B cell (primary cell): ENCODE measurements at regions not wholly inside any gene's neighbourhood (a gene's known extent, or its start where the extent isn't known, plus 50 kb on each side); places are given as distances from the start of the nearest gene placed in this dataset.

Source experiments
- ATAC-seq: fragments of 200-7000 bp; cut with Tn5 transposase; one replicate; pipeline ENCODE4 v1.10.0; 2021; ENCODE audit warnings: low read depth, mild to moderate bottlenecking, moderate number of reproducible peaks, moderate library complexity
- CTCF ChIA-PET: fragments of 350-600 bp; sonication (Branson Sonifier 250); formaldehyde crosslinking; loops from one replicate; lab custom pipeline; 2021; ENCODE audit warnings: antibody characterized with exemption, inconsistent platforms; lab: Charles Lee
- POLR2A ChIA-PET: fragments of 350-600 bp; sonication (Branson Sonifier 250); formaldehyde crosslinking; loops from one replicate; lab custom pipeline; 2021; ENCODE audit warnings: antibody characterized with exemption; lab: Charles Lee
- DNase-seq: peaks from one replicate; pipeline ENCODE4 v3.0.0; 2013
- H2AFZ ChIP-seq: 2 replicates; pipeline ENCODE4 v1.6.1; 2012; ENCODE audit warnings: mild to moderate bottlenecking, low read depth, low read length; ENCODE audit not compliant: insufficient read depth, poor library complexity, severe bottlenecking
- H3K27ac ChIP-seq, 2 donors: 1 replicate in 1 of 2; 2 replicates in 1 of 2; pipeline ENCODE4 v1.5.1; 2012 to 2013; ENCODE audit warnings: low read length in 2 of 2, mild to moderate bottlenecking in 2 of 2, moderate library complexity in 1 of 2
- H3K27me3 ChIP-seq, 4 experiments: fragments of 200-600 bp in 1 of 4; sonication (generic) in 1 of 4; replicated peaks in 1 of 4; 1 replicate in 2 of 4; 2 replicates in 2 of 4; pipeline versions ENCODE4 v1.6.1 to v1.7.0; 2013 to 2016; ENCODE audit warnings: low read length in 3 of 4, mild to moderate bottlenecking in 2 of 4, mixed read lengths in 1 of 4, moderate library complexity in 1 of 4; ENCODE audit not compliant: insufficient read depth in 4 of 4, control insufficient read depth in 3 of 4; ENCODE audit errors: control extremely low read depth in 1 of 4
- H3K36me3 ChIP-seq, 2 experiments: replicated peaks in 1 of 2; 1 replicate in 1 of 2; 2 replicates in 1 of 2; pipeline versions ENCODE4 v1.6.1 to v1.7.1; 2013; ENCODE audit warnings: low read length in 1 of 2; ENCODE audit not compliant: insufficient read depth in 2 of 2, control insufficient read depth in 1 of 2; ENCODE audit errors: control extremely low read depth in 1 of 2, extremely low read depth in 1 of 2
- H3K4me1 ChIP-seq, 2 donors: fragments of 200-600 bp in 1 of 2; sonication (generic) in 1 of 2; 1 replicate in 1 of 2; 2 replicates in 1 of 2; pipeline versions ENCODE4 v1.5.1 to v1.6.1; 2013 to 2017; ENCODE audit warnings: low read length in 2 of 2; ENCODE audit not compliant: control insufficient read depth in 2 of 2, insufficient read depth in 2 of 2
- H3K4me2 ChIP-seq: replicated peaks from 2 replicates; pipeline ENCODE3; 2012; ENCODE audit warnings: mild to moderate bottlenecking, low read depth, low read length; ENCODE audit not compliant: poor library complexity, severe bottlenecking
- H3K4me3 ChIP-seq, 5 experiments: fragments of 200-600 bp in 1 of 5; sonication (generic) in 1 of 5; 1 replicate in 3 of 5; 2 replicates in 2 of 5; pipeline versions ENCODE4 v1.5.1 to v1.7.0; 2011 to 2016; ENCODE audit warnings: low read length in 4 of 5, mild to moderate bottlenecking in 4 of 5, low read depth in 2 of 5, control low read depth in 1 of 5, moderate library complexity in 1 of 5; ENCODE audit not compliant: insufficient read depth in 1 of 5; ENCODE audit errors: control extremely low read depth in 1 of 5, extremely low read depth in 1 of 5
- H3K79me2 ChIP-seq: fragments of 200-600 bp; sonication (generic); one replicate; pipeline ENCODE4 v1.6.0; 2016; ENCODE audit warnings: low read length; ENCODE audit not compliant: control insufficient read depth, insufficient read depth
- H3K9ac ChIP-seq: fragments of 200-600 bp; sonication (generic); 2 replicates; pipeline ENCODE4 v1.6.1; 2017; ENCODE audit warnings: mild to moderate bottlenecking, low read length, moderate library complexity
- H3K9me3 ChIP-seq, 3 donors: one replicate each; pipeline versions ENCODE4 v1.6.1 to v1.7.1; 2013; ENCODE audit warnings: low read length in 2 of 3; ENCODE audit not compliant: control insufficient read depth in 2 of 3, insufficient read depth in 1 of 3; ENCODE audit errors: control extremely low read depth in 1 of 3
- H4K20me1 ChIP-seq: 2 replicates; pipeline ENCODE4 v1.6.0; 2012; ENCODE audit warnings: mild to moderate bottlenecking, low read length; ENCODE audit not compliant: insufficient read depth, control insufficient read depth, poor library complexity, severe bottlenecking
- H3K27ac Mint-ChIP-seq: one replicate; pipeline ENCODE4 v1.8.0; 2021; ENCODE audit warnings: mixed read lengths
- H3K27me3 Mint-ChIP-seq: one replicate; pipeline ENCODE4 v1.8.0; 2021; ENCODE audit warnings: mixed read lengths
- H3K4me1 Mint-ChIP-seq: one replicate; pipeline ENCODE4 v1.8.0; 2021; ENCODE audit warnings: mixed read lengths
- H3K4me3 Mint-ChIP-seq: one replicate; pipeline ENCODE4 v1.8.0; 2021; ENCODE audit warnings: mixed read lengths
- H3K9me3 Mint-ChIP-seq: one replicate; pipeline ENCODE4 v1.8.0; 2022; ENCODE audit warnings: mixed read lengths; ENCODE audit not compliant: insufficient read depth
- EZH2 ChIP-seq: IDR thresholded peaks from 2 replicates; pipeline ENCODE4 v1.6.1; 2012; ENCODE audit warnings: borderline replicate concordance, low read depth, mild to moderate bottlenecking, moderate library complexity, low read length; ENCODE audit not compliant: insufficient read depth, poor library complexity, severe bottlenecking
- WGBS: methylation state at CpG from one replicate; pipeline ENCODE4 v1.1.5; 2013; ENCODE audit warnings: missing lambda C conversion rate; ENCODE audit not compliant: insufficient coverage; 5-methylcytosine and 5-hydroxymethylcytosine counted together
- intact Hi-C: fragments of 100-400 bp; cut with micrococcal nuclease; formaldehyde crosslinking; loops from one replicate; pipeline ENCODE4 v1.10.0; 2022
- TF ChIP-seq, protein P1 (sequence below): fragments of 200-600 bp; IDR thresholded peaks from one replicate; pipeline ENCODE4 v1.8.0; 2022; ENCODE audit warnings: antibody characterized with exemption, mild to moderate bottlenecking

GRCh38 chr5:56677690-56678305, 137.6 kb upstream of the MAP3K1 start:
- no peak for ATAC-seq

More at GRCh38 chr5:56677690-56678305, 137.6 kb upstream of the MAP3K1 start:
- H3K9me3 ChIP-seq = no peaks in the 10 kb centered on the region
- TF ChIP-seq, protein P1, sequence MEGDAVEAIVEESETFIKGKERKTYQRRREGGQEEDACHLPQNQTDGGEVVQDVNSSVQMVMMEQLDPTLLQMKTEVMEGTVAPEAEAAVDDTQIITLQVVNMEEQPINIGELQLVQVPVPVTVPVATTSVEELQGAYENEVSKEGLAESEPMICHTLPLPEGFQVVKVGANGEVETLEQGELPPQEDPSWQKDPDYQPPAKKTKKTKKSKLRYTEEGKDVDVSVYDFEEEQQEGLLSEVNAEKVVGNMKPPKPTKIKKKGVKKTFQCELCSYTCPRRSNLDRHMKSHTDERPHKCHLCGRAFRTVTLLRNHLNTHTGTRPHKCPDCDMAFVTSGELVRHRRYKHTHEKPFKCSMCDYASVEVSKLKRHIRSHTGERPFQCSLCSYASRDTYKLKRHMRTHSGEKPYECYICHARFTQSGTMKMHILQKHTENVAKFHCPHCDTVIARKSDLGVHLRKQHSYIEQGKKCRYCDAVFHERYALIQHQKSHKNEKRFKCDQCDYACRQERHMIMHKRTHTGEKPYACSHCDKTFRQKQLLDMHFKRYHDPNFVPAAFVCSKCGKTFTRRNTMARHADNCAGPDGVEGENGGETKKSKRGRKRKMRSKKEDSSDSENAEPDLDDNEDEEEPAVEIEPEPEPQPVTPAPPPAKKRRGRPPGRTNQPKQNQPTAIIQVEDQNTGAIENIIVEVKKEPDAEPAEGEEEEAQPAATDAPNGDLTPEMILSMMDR = no peak
- no peak for TF ChIP-seq EZH2
- H3K79me2 ChIP-seq = no peaks in the 10 kb centered on the region
- no peaks in the 10 kb centered on the region for H3K36me3 ChIP-seq
- H3K4me1 ChIP-seq = peaks cover 22 to 23% of the 10 kb centered on the region in 2 donors
- no peak overlapping the region for H3K27ac ChIP-seq
- no peaks in the 10 kb centered on the region for H4K20me1 ChIP-seq
- Mint-ChIP-seq H3K4me3 (no peak overlapping the region), H3K4me1 (peaks cover 57% of the 10 kb centered on the region), H3K27me3 (no peaks in the 10 kb centered on the region), H3K27ac (no peak overlapping the region), H3K9me3 (no peaks in the 10 kb centered on the region)
- intact Hi-C loops = loop anchor here (10.0 kb wide), 1 partner anchor 497 kb away; the partner anchor contains the start of gene GPBP1
- no peak overlapping the region for H3K4me3 ChIP-seq
- ChIA-PET CTCF (interaction anchor here (0.9 kb wide), 1 partner anchor 8 kb away, joined by 5 read pairs; no protein-coding TSS in a partner anchor), POLR2A (no interaction called here)
- WGBS = no CpG with 5 or more reads among the region's 2 CpGs
- no peak overlapping the region for H3K9ac ChIP-seq
- DNase-seq = no peak
- no peaks in the 10 kb centered on the region for H3K27me3 ChIP-seq
- no peak overlapping the region for H3K4me2 ChIP-seq
- H2AFZ ChIP-seq = no peak overlapping the region
